Stimulated activated effector memory CD8-positive, alpha-beta T cell treated with anti-CD3 and anti-CD28 coated beads, Interleukin-12 subunit alpha, Interleukin-12 subunit beta, amount 100 ng/mL, for 72 hours (primary cell): ENCODE measurements at regions not wholly inside any gene's neighbourhood (a gene's known extent, or its start where the extent isn't known, plus 50 kb on each side); places are given as distances from the start of the nearest gene placed in this dataset.

Experiments used
- ATAC-seq: fragments of 150-1000 bp; cut with Tn5 transposase; 2 replicates; pipeline ENCODE4 v1.10.0; 2021
- DNase-seq, 2 donors: peaks; one replicate each; pipeline ENCODE4 v3.0.0; 2021 to 2022; ENCODE audit warnings: low spot score in 2 of 2
- H3K27ac Mint-ChIP-seq: one replicate; pipeline ENCODE4 v1.8.0; 2022; ENCODE audit warnings: mild to moderate bottlenecking, mixed read lengths
- H3K36me3 Mint-ChIP-seq: one replicate; pipeline ENCODE4 v1.8.0; 2022; ENCODE audit warnings: mild to moderate bottlenecking, mixed read lengths
- H3K4me1 Mint-ChIP-seq: one replicate; pipeline ENCODE4 v1.8.0; 2022; ENCODE audit warnings: mixed read lengths
- H3K4me3 Mint-ChIP-seq: one replicate; pipeline ENCODE4 v1.8.0; 2022; ENCODE audit warnings: mild to moderate bottlenecking, mixed read lengths
- H3K9me3 Mint-ChIP-seq: one replicate; pipeline ENCODE4 v1.8.0; 2022; ENCODE audit warnings: mixed read lengths

GRCh38 chr6:43858161-43859153 is 88.4 kb downstream of the VEGFA start:
- no peak overlapping the region for H3K27ac Mint-ChIP-seq
- H3K36me3 Mint-ChIP-seq, result no peaks in the 10 kb centered on the region
- ATAC-seq (no peak), DNase-seq (no peak)
- H3K9me3 Mint-ChIP-seq, result no peaks in the 10 kb centered on the region
- no peaks in the 10 kb centered on the region for H3K4me1 Mint-ChIP-seq
- no peak overlapping the region for H3K4me3 Mint-ChIP-seq

DNA sequence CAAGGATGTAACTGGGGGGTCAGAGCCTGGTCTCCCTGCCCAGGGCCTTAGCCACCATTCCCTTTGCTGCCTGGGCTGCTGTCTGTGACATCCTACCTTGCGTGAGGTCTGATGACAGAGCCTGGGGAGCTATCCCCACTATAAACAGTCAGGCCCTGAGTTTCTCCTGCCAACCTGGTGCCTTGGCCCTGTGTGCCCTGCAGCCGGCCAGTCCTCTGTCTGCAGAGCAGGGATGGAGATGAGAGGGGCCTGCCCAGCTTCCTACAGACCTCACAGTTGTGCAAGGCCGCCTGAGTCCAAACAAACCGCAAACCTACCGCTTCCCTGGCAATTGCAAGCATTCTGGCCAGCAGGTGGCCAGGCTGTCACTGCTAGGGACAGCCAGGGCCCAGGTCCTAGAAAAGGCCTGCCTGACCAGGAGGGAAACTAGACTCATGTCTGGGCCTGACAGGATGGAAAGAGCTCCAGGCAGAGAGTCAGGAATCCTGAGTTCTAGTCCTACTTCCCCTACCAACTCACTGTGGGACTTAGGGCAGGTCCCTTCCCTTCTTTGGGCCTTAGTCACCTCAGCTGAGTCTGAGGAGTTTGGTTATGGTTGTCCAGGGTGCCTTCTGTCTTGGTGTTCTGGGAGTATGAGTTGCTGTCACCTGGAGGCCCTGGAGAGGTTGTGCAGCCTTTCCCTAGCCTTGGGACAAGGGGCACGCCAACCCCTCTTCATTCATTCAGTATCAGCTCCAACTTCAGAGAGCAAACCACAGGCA is 86.2 kb downstream of the VEGFA start:
- no peaks in the 10 kb centered on the region for H3K36me3 Mint-ChIP-seq
- H3K4me1 Mint-ChIP-seq, result no peaks in the 10 kb centered on the region
- no peak overlapping the region for H3K4me3 Mint-ChIP-seq
- ATAC-seq (no peak), DNase-seq (no peak)
- no peaks in the 10 kb centered on the region for H3K9me3 Mint-ChIP-seq
- H3K27ac Mint-ChIP-seq, result no peak overlapping the region

DNA sequence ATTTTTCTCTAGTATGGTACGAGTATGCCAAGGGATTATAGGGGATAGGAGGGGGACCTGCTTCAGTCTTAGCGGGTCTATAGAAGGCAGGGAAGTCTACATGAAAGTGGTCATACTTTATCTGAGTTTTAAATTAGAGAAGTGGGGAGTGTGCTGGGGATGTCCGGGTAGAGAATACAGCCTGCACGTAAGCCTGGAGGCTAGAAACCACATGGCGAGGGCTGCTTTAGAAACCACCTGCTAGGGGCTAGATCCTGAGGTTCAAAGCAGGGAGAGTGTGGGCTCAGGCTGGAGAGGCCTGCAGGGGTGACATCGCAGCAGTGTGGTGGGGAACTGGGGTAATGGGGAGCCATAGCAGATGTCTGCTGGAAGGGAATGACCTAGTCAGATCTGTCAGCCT is 85.2 kb downstream of the VEGFA start:
- no peaks in the 10 kb centered on the region for H3K9me3 Mint-ChIP-seq
- no peaks in the 10 kb centered on the region for H3K4me1 Mint-ChIP-seq
- H3K4me3 Mint-ChIP-seq, result no peak overlapping the region
- no peaks in the 10 kb centered on the region for H3K36me3 Mint-ChIP-seq
- DNase-seq, result no peak
- no peak overlapping the region for H3K27ac Mint-ChIP-seq
- no peak for ATAC-seq

DNA sequence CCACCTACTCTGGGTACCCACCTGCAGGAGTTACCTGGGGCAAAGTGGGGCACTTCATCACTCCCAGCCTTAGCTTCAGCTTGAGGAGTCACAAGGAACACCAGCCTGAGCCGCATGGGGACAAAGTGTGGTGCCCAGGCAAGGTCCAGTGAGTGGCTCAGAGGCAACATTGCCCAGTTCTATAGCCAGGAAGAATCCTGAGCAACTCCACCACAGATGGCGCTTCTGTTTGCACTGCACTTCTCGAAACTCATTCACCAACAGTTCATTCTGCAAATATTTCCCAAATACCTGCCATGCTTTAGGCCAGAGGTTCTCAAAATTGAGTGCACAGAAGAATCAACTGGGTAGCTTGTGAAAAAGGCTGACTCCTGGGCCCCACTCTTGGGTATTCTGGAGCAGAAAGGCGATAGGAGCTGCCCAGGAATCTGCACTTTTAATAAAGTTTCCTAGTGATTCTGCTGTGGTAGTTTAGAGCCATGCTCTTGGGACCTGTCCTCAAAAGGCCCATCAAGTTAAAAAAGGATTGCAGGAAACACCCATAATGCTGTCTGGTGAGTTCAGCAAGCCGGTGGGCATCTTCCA is 83.1 kb downstream of the VEGFA start:
- ATAC-seq (no peak), DNase-seq (no peak)
- Mint-ChIP-seq H3K4me1 (no peaks in the 10 kb centered on the region), H3K36me3 (no peaks in the 10 kb centered on the region), H3K9me3 (no peaks in the 10 kb centered on the region), H3K4me3 (no peak overlapping the region), H3K27ac (no peak overlapping the region)

GRCh38 chr6:43852350-43852864 is 82.4 kb downstream of the VEGFA start:
- ATAC-seq, result no peak
- no peaks in the 10 kb centered on the region for H3K36me3 Mint-ChIP-seq
- H3K4me3 Mint-ChIP-seq, result no peak overlapping the region
- no peak for DNase-seq
- no peak overlapping the region for H3K27ac Mint-ChIP-seq
- H3K9me3 Mint-ChIP-seq, result no peaks in the 10 kb centered on the region
- H3K4me1 Mint-ChIP-seq, result no peaks in the 10 kb centered on the region

- H3K4me1 Mint-ChIP-seq, result no peaks in the 10 kb centered on the region
- no peak overlapping the region for H3K27ac Mint-ChIP-seq
- no peak overlapping the region for H3K4me3 Mint-ChIP-seq
- H3K36me3 Mint-ChIP-seq, result no peaks in the 10 kb centered on the region
- ATAC-seq, result no peak
- no peak for DNase-seq
- H3K9me3 Mint-ChIP-seq, result no peaks in the 10 kb centered on the region
These were observed 81.3 kb downstream of the VEGFA start for GRCh38 chr6:43851204-43851865.

DNA sequence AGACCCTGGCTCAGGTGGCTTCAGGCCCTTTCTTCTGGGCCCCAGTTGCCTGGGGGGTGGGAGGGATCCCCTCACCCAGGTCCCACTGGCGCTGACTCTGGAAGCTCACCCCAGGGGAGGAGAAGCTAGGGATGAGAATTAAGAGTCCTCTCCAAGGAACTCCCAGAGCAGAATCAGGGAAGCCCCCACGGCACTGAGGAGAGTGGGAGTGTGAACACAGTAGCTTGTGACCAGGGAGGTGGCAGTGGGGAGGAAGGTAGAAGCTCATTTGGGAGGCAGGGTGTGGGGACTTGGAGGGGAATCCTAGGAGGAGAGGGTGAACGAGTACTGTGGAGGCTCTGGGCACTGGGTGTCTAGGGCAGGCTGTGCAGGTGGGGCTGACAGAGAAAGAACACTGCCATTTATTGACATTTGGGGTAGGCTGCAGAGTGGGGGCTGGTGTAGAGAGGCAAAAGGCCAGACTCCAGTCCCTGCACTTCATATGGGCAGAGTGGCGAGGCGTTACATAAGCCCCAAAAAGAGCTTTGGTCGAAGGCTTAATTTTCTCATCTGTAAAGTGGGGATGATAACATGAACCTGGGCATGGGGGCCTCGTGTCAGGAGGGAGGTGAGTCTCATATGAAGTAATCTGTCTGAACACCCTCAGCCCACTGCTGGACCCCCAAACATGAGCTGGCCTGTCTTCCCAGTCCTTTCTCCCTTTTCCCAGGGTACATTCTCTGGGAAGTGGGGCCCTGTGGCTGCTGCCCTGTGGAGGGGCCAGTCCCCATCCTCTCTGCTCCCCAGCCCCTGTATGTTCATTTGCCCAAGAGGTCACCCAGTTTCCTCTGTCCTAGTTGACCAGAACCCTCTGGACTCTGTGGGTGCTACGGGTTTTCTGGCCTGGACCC is 80.5 kb downstream of the VEGFA start:
- no peak for ATAC-seq
- no peak overlapping the region for H3K27ac Mint-ChIP-seq
- no peaks in the 10 kb centered on the region for H3K36me3 Mint-ChIP-seq
- H3K4me1 Mint-ChIP-seq, result no peaks in the 10 kb centered on the region
- H3K9me3 Mint-ChIP-seq, result no peaks in the 10 kb centered on the region
- no peak for DNase-seq
- no peak overlapping the region for H3K4me3 Mint-ChIP-seq

DNA sequence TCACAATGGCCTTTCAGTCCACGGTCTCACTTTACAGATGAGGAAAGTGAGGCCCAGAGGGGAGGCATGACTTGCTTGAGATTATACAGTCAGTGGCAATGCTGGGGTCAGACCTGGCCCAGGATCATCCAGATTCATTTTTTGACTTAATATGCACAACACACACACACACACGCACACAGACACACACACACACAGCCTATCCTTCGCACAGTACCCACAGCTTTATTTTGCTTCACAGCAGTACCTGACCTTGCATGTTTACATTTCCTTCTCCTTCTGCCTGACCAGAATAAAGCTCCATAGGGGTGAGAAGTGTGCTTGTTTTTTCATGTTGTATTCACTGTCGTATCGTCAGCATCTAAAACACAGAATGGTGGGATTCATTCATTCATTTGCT is 79.8 kb downstream of the VEGFA start:
- Mint-ChIP-seq H3K4me3 (no peak overlapping the region), H3K9me3 (no peaks in the 10 kb centered on the region), H3K27ac (no peak overlapping the region), H3K36me3 (no peaks in the 10 kb centered on the region), H3K4me1 (no peaks in the 10 kb centered on the region)
- DNase-seq (no peak), ATAC-seq (no peak)

GRCh38 chr6:43848671-43849391 is 78.8 kb downstream of the VEGFA start:
- Mint-ChIP-seq H3K9me3 (no peaks in the 10 kb centered on the region), H3K36me3 (no peaks in the 10 kb centered on the region), H3K4me3 (no peak overlapping the region), H3K27ac (no peak overlapping the region), H3K4me1 (no peaks in the 10 kb centered on the region)
- ATAC-seq, result no peak
- no peak for DNase-seq

- no peak for DNase-seq
- Mint-ChIP-seq H3K27ac (no peak overlapping the region), H3K9me3 (no peaks in the 10 kb centered on the region), H3K4me1 (no peaks in the 10 kb centered on the region), H3K4me3 (no peak overlapping the region), H3K36me3 (no peaks in the 10 kb centered on the region)
- ATAC-seq, result no peak
These were observed 78.0 kb downstream of the VEGFA start for GRCh38 chr6:43847741-43848630.

- no peak overlapping the region for H3K4me3 Mint-ChIP-seq
- DNase-seq, result no peak
- no peak for ATAC-seq
- H3K36me3 Mint-ChIP-seq, result no peaks in the 10 kb centered on the region
- no peaks in the 10 kb centered on the region for H3K9me3 Mint-ChIP-seq
- no peak overlapping the region for H3K27ac Mint-ChIP-seq
- H3K4me1 Mint-ChIP-seq, result no peaks in the 10 kb centered on the region
These were observed 76.5 kb downstream of the VEGFA start for GRCh38 chr6:43846556-43846955.

GRCh38 chr6:43845646-43846045 is 75.6 kb downstream of the VEGFA start:
- ATAC-seq, result no peak
- H3K9me3 Mint-ChIP-seq, result no peaks in the 10 kb centered on the region

DNA sequence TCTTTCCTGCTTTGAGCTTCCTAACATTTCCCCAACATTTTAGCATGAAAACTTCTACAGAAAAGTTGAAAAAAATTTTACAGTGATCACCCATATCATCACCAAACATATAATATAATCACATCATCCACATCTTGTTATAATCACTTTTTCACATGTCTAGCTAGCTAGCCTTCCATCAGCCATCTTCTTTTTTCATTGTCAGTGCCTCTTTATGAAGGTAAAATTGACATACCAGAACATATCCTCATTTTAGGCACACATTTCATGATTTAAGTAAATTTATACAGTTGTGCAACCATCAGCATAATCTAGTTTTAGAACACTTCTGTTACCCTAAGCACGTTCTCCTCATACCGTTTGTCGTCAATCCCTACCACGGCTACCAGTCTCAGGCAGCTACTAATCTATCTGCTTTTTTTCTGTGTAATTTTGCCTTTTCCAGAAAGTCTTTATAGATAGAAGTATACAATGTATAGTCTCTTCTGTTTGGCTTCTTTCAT is 73.7 kb downstream of the VEGFA start:
- H3K4me1 Mint-ChIP-seq, result no peaks in the 10 kb centered on the region
- no peak overlapping the region for H3K4me3 Mint-ChIP-seq
- H3K36me3 Mint-ChIP-seq, result no peaks in the 10 kb centered on the region
- no peak for DNase-seq
- H3K9me3 Mint-ChIP-seq, result no peaks in the 10 kb centered on the region
- H3K27ac Mint-ChIP-seq, result no peak overlapping the region
- ATAC-seq, result no peak

More at GRCh38 chr6:43845646-43846045, 75.6 kb downstream of the VEGFA start:
- Mint-ChIP-seq H3K4me3 (no peak overlapping the region), H3K27ac (no peak overlapping the region), H3K36me3 (no peaks in the 10 kb centered on the region), H3K4me1 (no peaks in the 10 kb centered on the region)
- no peak for DNase-seq
